CD4-positive, alpha-beta T cell (primary cell): ENCODE measurements at regions not wholly inside any gene's neighbourhood (a gene's known extent, or its start where the extent isn't known, plus 50 kb on each side); places are given as distances from the start of the nearest gene placed in this dataset.

Experiments
- ATAC-seq: fragments of 200-7000 bp; cut with Tn5 transposase; one replicate; pipeline ENCODE4 v1.10.0; 2022; ENCODE audit warnings: mild to moderate bottlenecking; ENCODE audit not compliant: poor library complexity
- CTCF ChIA-PET: fragments of 350-600 bp; sonication (Branson Sonifier 250); formaldehyde crosslinking; loops from one replicate; lab custom pipeline; 2021; ENCODE audit warnings: antibody characterized with exemption, inconsistent platforms; lab: Charles Lee
- POLR2A ChIA-PET: fragments of 350-600 bp; sonication (Branson Sonifier 250); formaldehyde crosslinking; loops from one replicate; lab custom pipeline; 2021; ENCODE audit warnings: antibody characterized with exemption, inconsistent platforms; lab: Charles Lee
- DNase-seq, 14 experiments: peaks; one replicate each; pipeline ENCODE4 v3.0.0-alpha.2; 2013 to 2020; ENCODE audit warnings: mixed read lengths in 2 of 14
- H3K27ac ChIP-seq, 2 donors: one replicate each; pipeline versions ENCODE4 v1.5.1 to v1.7.0; 2013; ENCODE audit warnings: low read length in 2 of 2, low read depth in 1 of 2, mild to moderate bottlenecking in 1 of 2
- H3K27me3 ChIP-seq, 2 experiments: 1 replicate in 1 of 2; 2 replicates in 1 of 2; pipeline versions ENCODE4 v1.6.1 to v1.7.0; 2013; ENCODE audit warnings: low read length in 2 of 2, control low read depth in 1 of 2, mild to moderate bottlenecking in 1 of 2, moderate library complexity in 1 of 2; ENCODE audit not compliant: insufficient read depth in 2 of 2, control insufficient read depth in 1 of 2
- H3K36me3 ChIP-seq: one replicate; pipeline ENCODE4 v1.6.1; 2013; ENCODE audit warnings: low read length, control low read depth; ENCODE audit not compliant: insufficient read depth
- H3K4me1 ChIP-seq: one replicate; pipeline ENCODE4 v1.6.1; 2013; ENCODE audit warnings: low read length, control low read depth; ENCODE audit not compliant: insufficient read depth
- H3K4me3 ChIP-seq: one replicate; pipeline ENCODE4 v1.5.1; 2013; ENCODE audit warnings: mild to moderate bottlenecking, low read length, moderate library complexity
- H3K9me3 ChIP-seq, 2 experiments: 1 replicate in 1 of 2; 2 replicates in 1 of 2; pipeline versions ENCODE4 v1.6.1 to v1.7.0; 2013; ENCODE audit warnings: low read length in 2 of 2, mild to moderate bottlenecking in 2 of 2, control low read depth in 1 of 2, moderate library complexity in 1 of 2; ENCODE audit not compliant: control insufficient read depth in 1 of 2, insufficient read depth in 1 of 2
- H3K27ac Mint-ChIP-seq: one replicate; pipeline ENCODE4 v1.8.0; 2020; ENCODE audit warnings: mixed read lengths
- H3K27me3 Mint-ChIP-seq: one replicate; pipeline ENCODE4 v1.8.0; 2021; ENCODE audit warnings: mixed read lengths
- H3K36me3 Mint-ChIP-seq: one replicate; pipeline ENCODE4 v1.8.0; 2021; ENCODE audit warnings: low read depth, mixed read lengths
- H3K4me1 Mint-ChIP-seq: one replicate; pipeline ENCODE4 v1.8.0; 2021; ENCODE audit warnings: low read depth, mixed read lengths
- H3K4me3 Mint-ChIP-seq: one replicate; pipeline ENCODE4 v1.8.0; 2020; ENCODE audit warnings: mild to moderate bottlenecking, mixed read lengths
- H3K9me3 Mint-ChIP-seq: one replicate; pipeline ENCODE4 v1.8.0; 2020; ENCODE audit warnings: mixed read lengths
- intact Hi-C, 2 experiments: fragments of 100-400 bp; cut with DNase I in 1 of 2; cut with micrococcal nuclease in 1 of 2; formaldehyde crosslinking; loops; one replicate each; pipeline versions ENCODE4 v1.15.1 to v1.9.0; 2023 to 2025; cut with DNase I, micrococcal nuclease
- TF ChIP-seq, protein P1 (sequence below): fragments of 200-600 bp; IDR thresholded peaks from one replicate; pipeline ENCODE4 v1.8.0; 2022; ENCODE audit warnings: antibody characterized with exemption, mild to moderate bottlenecking

DNA sequence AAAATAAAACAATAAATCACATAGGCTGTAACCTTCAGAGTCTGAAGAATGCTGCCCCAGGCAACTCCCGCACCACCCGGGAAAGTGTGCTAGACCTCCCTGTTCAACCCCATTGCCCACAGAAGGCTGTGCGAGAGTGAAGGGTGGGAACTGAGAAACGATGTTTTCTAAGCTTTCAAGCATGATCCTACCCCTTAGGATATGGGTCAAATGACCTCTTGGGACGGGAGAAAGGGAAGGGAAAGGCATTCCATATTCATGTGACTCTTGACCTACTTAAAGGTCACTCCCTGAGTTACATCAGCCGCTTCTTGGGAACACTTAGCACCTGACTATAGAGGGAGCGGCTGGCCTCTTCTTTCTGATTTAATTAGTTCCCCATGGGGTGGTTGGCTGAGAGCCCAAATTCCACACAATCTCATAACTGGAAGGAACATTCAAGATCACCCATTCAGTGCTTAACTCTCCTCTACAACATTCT, 114.7 kb upstream of the SLC24A5 start:
- intact Hi-C loops = no loop called here
- Histone ChIP-seq H3K9me3 (no peaks in the 10 kb centered on the region), H3K4me3 (no peak overlapping the region), H3K27ac (no peak overlapping the region), H3K27me3 (no peaks in the 10 kb centered on the region), H3K36me3 (no peaks in the 10 kb centered on the region), H3K4me1 (no peaks in the 10 kb centered on the region)
- ATAC-seq = no peak
- H3K36me3 Mint-ChIP-seq = no peaks in the 10 kb centered on the region
- no peak overlapping the region for H3K4me3 Mint-ChIP-seq
- H3K27ac Mint-ChIP-seq = no peak overlapping the region
- H3K9me3 Mint-ChIP-seq = no peaks in the 10 kb centered on the region
- TF ChIP-seq, protein P1, sequence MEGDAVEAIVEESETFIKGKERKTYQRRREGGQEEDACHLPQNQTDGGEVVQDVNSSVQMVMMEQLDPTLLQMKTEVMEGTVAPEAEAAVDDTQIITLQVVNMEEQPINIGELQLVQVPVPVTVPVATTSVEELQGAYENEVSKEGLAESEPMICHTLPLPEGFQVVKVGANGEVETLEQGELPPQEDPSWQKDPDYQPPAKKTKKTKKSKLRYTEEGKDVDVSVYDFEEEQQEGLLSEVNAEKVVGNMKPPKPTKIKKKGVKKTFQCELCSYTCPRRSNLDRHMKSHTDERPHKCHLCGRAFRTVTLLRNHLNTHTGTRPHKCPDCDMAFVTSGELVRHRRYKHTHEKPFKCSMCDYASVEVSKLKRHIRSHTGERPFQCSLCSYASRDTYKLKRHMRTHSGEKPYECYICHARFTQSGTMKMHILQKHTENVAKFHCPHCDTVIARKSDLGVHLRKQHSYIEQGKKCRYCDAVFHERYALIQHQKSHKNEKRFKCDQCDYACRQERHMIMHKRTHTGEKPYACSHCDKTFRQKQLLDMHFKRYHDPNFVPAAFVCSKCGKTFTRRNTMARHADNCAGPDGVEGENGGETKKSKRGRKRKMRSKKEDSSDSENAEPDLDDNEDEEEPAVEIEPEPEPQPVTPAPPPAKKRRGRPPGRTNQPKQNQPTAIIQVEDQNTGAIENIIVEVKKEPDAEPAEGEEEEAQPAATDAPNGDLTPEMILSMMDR = no peak
- H3K27me3 Mint-ChIP-seq = peaks cover 5% of the 10 kb centered on the region
- ChIA-PET CTCF (no interaction called here), POLR2A (no interaction called here)
- no peak for DNase-seq
- no peaks in the 10 kb centered on the region for H3K4me1 Mint-ChIP-seq

GRCh38 chr15:48010316-48010715, 110.5 kb upstream of the SLC24A5 start:
- H3K4me1 ChIP-seq = no peaks in the 10 kb centered on the region
- TF ChIP-seq, protein P1 = no peak
- H3K9me3 ChIP-seq = no peaks in the 10 kb centered on the region
- no peak overlapping the region for H3K4me3 ChIP-seq
- no peaks in the 10 kb centered on the region for H3K36me3 Mint-ChIP-seq
- no peak overlapping the region for H3K27ac ChIP-seq
- H3K27me3 Mint-ChIP-seq = peaks cover 5% of the 10 kb centered on the region
- H3K27ac Mint-ChIP-seq = no peak overlapping the region
- no peaks in the 10 kb centered on the region for H3K27me3 ChIP-seq
- H3K4me3 Mint-ChIP-seq = no peak overlapping the region
- ATAC-seq = no peak
- H3K4me1 Mint-ChIP-seq = no peaks in the 10 kb centered on the region
- POLR2A ChIA-PET = no interaction called here
- CTCF ChIA-PET = no interaction called here
- no peak for DNase-seq
- no peaks in the 10 kb centered on the region for H3K9me3 Mint-ChIP-seq
- no peaks in the 10 kb centered on the region for H3K36me3 ChIP-seq
- intact Hi-C loops = no loop called here

DNA sequence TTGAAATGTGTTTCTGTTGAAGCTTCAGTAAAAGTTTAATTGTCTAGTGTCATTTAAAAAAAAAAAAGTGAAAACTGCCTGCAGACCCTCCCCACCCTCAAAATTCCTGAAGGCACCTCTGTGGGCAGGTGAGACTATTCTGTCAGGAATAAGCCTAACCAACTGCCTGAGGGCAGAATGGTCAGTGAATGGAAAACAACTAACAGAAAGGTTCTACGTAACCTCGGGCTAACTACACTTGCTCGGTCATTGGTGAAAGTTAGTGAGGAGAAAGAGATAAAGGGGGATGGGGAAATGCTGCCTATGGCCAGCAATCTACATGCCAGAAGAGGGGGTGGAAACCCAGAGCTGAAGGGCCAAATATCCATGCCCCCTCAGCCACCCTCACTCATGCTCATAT, 108.6 kb upstream of the SLC24A5 start:
- H3K36me3 Mint-ChIP-seq = no peaks in the 10 kb centered on the region
- H3K27ac Mint-ChIP-seq = no peak overlapping the region
- DNase-seq = no peak
- H3K4me3 Mint-ChIP-seq = no peak overlapping the region
- no peak for ATAC-seq
- ChIA-PET POLR2A (no interaction called here), CTCF (no interaction called here)
- Histone ChIP-seq H3K27ac (no peak overlapping the region), H3K9me3 (no peaks in the 10 kb centered on the region), H3K4me3 (no peak overlapping the region), H3K27me3 (no peaks in the 10 kb centered on the region), H3K36me3 (no peaks in the 10 kb centered on the region), H3K4me1 (no peaks in the 10 kb centered on the region)
- TF ChIP-seq, protein P1 = no peak
- no peaks in the 10 kb centered on the region for H3K4me1 Mint-ChIP-seq
- no peaks in the 10 kb centered on the region for H3K9me3 Mint-ChIP-seq
- H3K27me3 Mint-ChIP-seq = peaks cover 5% of the 10 kb centered on the region
- intact Hi-C loops = no loop called here
